Activated naive CD8-positive, alpha-beta T cell treated with anti-CD3 and anti-CD28 coated beads, Interleukin-2, amount 50 U/mL, for 24 hours (primary cell): ENCODE measurements at regions not wholly inside any gene's neighbourhood (a gene's known extent, or its start where the extent isn't known, plus 50 kb on each side); places are given as distances from the start of the nearest gene placed in this dataset.

Source experiments
- ATAC-seq: fragments of 150-1000 bp; cut with Tn5 transposase; one replicate; pipeline ENCODE4 v1.10.0; 2021
- DNase-seq: peaks from one replicate; pipeline ENCODE4 v3.0.0; 2021
- H3K27ac Mint-ChIP-seq: one replicate; pipeline ENCODE4 v1.8.0; 2021; ENCODE audit warnings: mild to moderate bottlenecking, mixed read lengths
- H3K27me3 Mint-ChIP-seq: one replicate; pipeline ENCODE4 v1.8.0; 2021; ENCODE audit warnings: mixed read lengths
- H3K36me3 Mint-ChIP-seq: one replicate; pipeline ENCODE4 v1.8.0; 2021; ENCODE audit warnings: low read depth, mixed read lengths
- H3K4me1 Mint-ChIP-seq: one replicate; pipeline ENCODE4 v1.8.0; 2021; ENCODE audit warnings: mixed read lengths
- H3K4me3 Mint-ChIP-seq: one replicate; pipeline ENCODE4 v1.8.0; 2021; ENCODE audit warnings: mild to moderate bottlenecking, moderate library complexity, mixed read lengths
- H3K9me3 Mint-ChIP-seq: one replicate; pipeline ENCODE4 v1.8.0; 2021; ENCODE audit warnings: mixed read lengths

- Mint-ChIP-seq H3K4me3 (no peak overlapping the region), H3K27ac (no peak overlapping the region), H3K27me3 (peaks cover 7% of the 10 kb centered on the region), H3K4me1 (no peaks in the 10 kb centered on the region), H3K9me3 (no peaks in the 10 kb centered on the region), H3K36me3 (no peaks in the 10 kb centered on the region)
- ATAC-seq (no peak), DNase-seq (no peak)
Measured at GRCh38 chr4:3828546-3828945, 62.4 kb downstream of the ADRA2C start.

GRCh38 chr4:3829211-3829955 lies 63.2 kb downstream of the ADRA2C start:
- ATAC-seq (no peak), DNase-seq (no peak)
- Mint-ChIP-seq H3K36me3 (no peaks in the 10 kb centered on the region), H3K27me3 (peaks cover 12% of the 10 kb centered on the region), H3K4me1 (no peaks in the 10 kb centered on the region), H3K4me3 (no peak overlapping the region), H3K27ac (no peak overlapping the region), H3K9me3 (no peaks in the 10 kb centered on the region)

- Mint-ChIP-seq H3K36me3 (no peaks in the 10 kb centered on the region), H3K9me3 (no peaks in the 10 kb centered on the region), H3K27me3 (peaks cover 13% of the 10 kb centered on the region), H3K4me3 (no peak overlapping the region), H3K4me1 (no peaks in the 10 kb centered on the region), H3K27ac (no peak overlapping the region)
- DNase-seq, result no peak
- no peak for ATAC-seq
Measured at GRCh38 chr4:3829956-3830773, 64.0 kb downstream of the ADRA2C start.

DNA sequence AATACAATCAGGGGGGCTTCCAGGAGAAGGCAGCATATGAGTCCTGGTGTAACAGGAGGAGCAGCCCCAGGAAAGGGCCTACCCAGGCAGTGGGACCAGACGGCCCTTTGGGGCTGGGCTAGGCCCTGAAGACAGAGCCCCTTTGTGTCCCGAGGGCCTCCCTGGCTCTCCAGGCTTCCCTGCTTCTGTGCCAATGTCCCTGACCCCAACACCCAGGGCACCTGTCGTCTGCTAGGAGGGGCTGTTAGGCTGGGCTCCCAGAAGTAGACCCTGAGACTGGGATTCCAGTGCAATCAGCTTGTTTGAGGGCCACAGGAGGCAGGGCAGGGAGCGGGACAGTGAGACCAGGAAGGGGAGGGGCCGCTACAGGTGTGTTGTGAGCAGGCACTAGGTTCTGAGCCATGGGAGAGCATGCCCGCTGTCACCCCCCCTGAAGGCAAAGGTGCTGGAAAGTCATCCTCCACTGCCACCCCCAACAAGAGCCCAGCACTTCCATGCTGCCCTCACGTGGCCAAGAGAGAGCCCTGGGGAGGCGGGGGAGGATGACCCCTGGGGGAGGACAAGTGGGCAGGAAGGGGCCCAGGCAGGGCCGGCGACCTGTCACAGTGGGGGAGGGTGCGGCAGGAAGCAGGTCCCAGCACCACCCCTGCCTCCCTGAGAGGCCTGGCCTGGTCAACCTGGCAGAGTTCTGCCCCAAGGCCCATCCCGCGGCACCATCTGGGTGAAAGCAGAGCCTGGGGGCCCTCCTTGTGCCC lies 64.8 kb downstream of the ADRA2C start:
- no peak overlapping the region for H3K4me3 Mint-ChIP-seq
- H3K27ac Mint-ChIP-seq, result no peak overlapping the region
- peaks cover 19% of the 10 kb centered on the region for H3K27me3 Mint-ChIP-seq
- no peaks in the 10 kb centered on the region for H3K9me3 Mint-ChIP-seq
- no peak for DNase-seq
- H3K4me1 Mint-ChIP-seq, result no peaks in the 10 kb centered on the region
- no peaks in the 10 kb centered on the region for H3K36me3 Mint-ChIP-seq
- ATAC-seq, result no peak

GRCh38 chr4:3831529-3832150 lies 65.5 kb downstream of the ADRA2C start:
- Mint-ChIP-seq H3K36me3 (no peaks in the 10 kb centered on the region), H3K9me3 (no peaks in the 10 kb centered on the region), H3K4me1 (no peaks in the 10 kb centered on the region), H3K4me3 (no peak overlapping the region), H3K27me3 (peaks cover 19% of the 10 kb centered on the region), H3K27ac (no peak overlapping the region)
- DNase-seq (no peak), ATAC-seq (no peak)

- H3K27me3 Mint-ChIP-seq, result peaks cover 25% of the 10 kb centered on the region
- ATAC-seq (no peak), DNase-seq (no peak)
- no peaks in the 10 kb centered on the region for H3K4me1 Mint-ChIP-seq
- no peaks in the 10 kb centered on the region for H3K9me3 Mint-ChIP-seq
- no peak overlapping the region for H3K4me3 Mint-ChIP-seq
- no peak overlapping the region for H3K27ac Mint-ChIP-seq
- no peaks in the 10 kb centered on the region for H3K36me3 Mint-ChIP-seq
Measured at GRCh38 chr4:3832536-3833220, 66.5 kb downstream of the ADRA2C start.

DNA sequence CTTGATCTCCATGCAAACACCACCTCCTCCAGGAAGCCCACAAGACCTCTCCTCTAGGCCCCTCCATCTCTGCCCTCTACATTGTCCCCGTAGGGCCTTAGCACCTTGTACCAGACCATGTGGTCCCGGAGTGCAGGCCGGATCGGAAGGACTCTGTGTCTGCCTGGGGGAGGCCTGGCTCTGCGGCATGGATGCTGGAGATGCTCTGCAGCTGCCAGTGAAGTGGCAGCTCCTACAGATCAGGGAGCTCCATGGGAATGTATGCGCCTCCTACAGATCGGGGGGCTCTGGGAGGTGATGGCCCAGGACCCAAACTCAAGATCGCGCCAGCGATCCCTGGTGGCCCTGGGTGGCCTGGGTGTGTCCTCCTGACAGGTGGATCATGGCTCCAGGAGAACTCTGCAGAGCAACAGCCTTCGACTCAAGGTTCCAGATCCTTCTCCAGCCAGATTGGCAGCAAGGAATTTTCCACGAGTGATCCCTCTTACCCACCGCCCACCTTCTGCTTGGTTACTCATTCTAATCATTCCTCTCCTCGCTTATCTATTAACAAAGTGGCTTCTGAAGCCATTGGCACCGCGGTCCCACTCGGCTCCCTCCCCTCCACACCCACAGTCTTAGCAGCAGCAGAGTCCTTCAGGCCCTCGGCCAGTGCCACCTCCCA lies 67.3 kb downstream of the ADRA2C start:
- no peak for ATAC-seq
- H3K27me3 Mint-ChIP-seq, result peaks cover 25% of the 10 kb centered on the region
- no peaks in the 10 kb centered on the region for H3K9me3 Mint-ChIP-seq
- no peak overlapping the region for H3K27ac Mint-ChIP-seq
- no peaks in the 10 kb centered on the region for H3K36me3 Mint-ChIP-seq
- H3K4me3 Mint-ChIP-seq, result no peak overlapping the region
- no peaks in the 10 kb centered on the region for H3K4me1 Mint-ChIP-seq
- DNase-seq, result no peak

- H3K36me3 Mint-ChIP-seq, result no peaks in the 10 kb centered on the region
- H3K27me3 Mint-ChIP-seq, result peaks cover 25% of the 10 kb centered on the region
- no peaks in the 10 kb centered on the region for H3K9me3 Mint-ChIP-seq
Measured at GRCh38 chr4:3834186-3834662, 68.0 kb downstream of the ADRA2C start.

DNA sequence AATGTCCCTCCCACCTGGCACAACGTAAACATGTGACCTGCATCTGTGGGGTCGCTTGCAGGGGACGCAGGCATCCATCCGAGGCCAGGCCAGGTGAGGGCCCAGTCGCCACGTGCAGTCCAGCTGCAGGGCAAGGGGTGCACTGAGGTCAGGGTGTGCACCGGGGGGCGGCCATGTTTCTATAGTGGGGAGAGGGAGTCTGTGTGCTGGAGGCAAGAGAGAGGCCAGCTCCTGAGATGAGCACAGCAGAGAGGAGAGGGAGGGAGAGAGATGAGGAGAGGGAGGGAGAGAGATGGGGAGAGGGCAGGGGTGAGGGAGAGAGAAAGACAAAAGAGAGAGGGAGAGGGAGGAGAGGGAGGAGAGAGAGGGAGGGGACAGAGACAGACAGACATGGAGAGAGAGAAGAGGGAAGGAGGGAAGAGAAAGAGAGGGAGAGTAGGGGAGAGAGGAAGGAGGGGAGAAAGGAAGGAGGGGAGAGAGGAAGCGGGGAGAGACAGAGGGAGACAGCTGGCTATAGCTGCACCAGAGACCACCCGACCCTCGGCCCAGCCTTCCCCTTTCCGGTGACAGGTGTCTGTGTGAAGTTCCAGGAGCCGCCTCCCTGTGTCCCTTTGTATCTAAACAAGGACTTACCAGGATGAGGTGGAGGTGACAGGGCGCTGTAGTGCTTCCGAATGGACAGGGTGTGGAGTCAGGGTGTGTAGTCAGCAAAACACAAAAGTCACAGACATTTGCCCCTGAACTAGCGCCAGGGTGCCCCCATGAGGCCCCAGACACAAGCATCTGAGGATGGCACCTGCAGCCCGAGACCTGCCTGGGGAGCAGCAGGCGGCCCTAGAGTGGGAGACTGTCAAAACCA lies 68.7 kb downstream of the ADRA2C start:
- Mint-ChIP-seq H3K27ac (no peak overlapping the region), H3K4me3 (no peak overlapping the region), H3K27me3 (peaks cover 25% of the 10 kb centered on the region), H3K9me3 (no peaks in the 10 kb centered on the region), H3K4me1 (no peaks in the 10 kb centered on the region), H3K36me3 (no peaks in the 10 kb centered on the region)
- no peak for DNase-seq
- no peak for ATAC-seq

More at GRCh38 chr4:3834186-3834662, 68.0 kb downstream of the ADRA2C start:
- no peaks in the 10 kb centered on the region for H3K4me1 Mint-ChIP-seq
- DNase-seq, result no peak
- no peak overlapping the region for H3K4me3 Mint-ChIP-seq
- no peak overlapping the region for H3K27ac Mint-ChIP-seq
- no peak for ATAC-seq

- Mint-ChIP-seq H3K4me1 (no peaks in the 10 kb centered on the region), H3K4me3 (no peak overlapping the region), H3K36me3 (no peaks in the 10 kb centered on the region), H3K9me3 (no peaks in the 10 kb centered on the region), H3K27me3 (peaks cover 25% of the 10 kb centered on the region), H3K27ac (no peak overlapping the region)
- no peak for ATAC-seq
- DNase-seq, result no peak
Measured at GRCh38 chr4:3835527-3836405, 69.6 kb downstream of the ADRA2C start.

DNA sequence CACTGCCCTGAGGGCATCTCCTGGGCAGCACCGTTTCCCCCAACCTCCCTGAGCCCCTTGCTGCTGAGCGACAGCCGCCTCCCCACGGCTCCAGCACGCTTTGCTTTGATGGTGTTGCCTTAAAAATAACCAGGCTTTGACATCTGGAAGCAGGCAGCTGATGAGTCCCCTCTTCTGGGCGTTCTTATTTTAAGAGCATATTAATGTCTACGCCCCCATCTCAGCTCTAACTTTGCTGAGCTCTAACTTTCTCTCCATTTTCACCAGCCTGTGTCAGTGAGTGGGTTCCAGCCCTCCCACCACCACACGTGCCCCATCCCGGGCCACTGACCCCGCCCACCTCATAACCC lies 70.2 kb downstream of the ADRA2C start:
- Mint-ChIP-seq H3K36me3 (no peaks in the 10 kb centered on the region), H3K27me3 (peaks cover 26% of the 10 kb centered on the region), H3K9me3 (no peaks in the 10 kb centered on the region), H3K4me1 (no peaks in the 10 kb centered on the region), H3K27ac (no peak overlapping the region), H3K4me3 (no peak overlapping the region)
- ATAC-seq, result no peak
- DNase-seq, result no peak
